HG03521 (cell line): ENCODE measurements at regions not wholly inside any gene's neighbourhood (a gene's known extent, or its start where the extent isn't known, plus 50 kb on each side); places are given as distances from the start of the nearest gene placed in this dataset.

Experiments used
- ATAC-seq: cut with Tn5 transposase; IDR thresholded peaks from one replicate; pipeline ENCODE4 v1.9.1; 2021; ENCODE audit warnings: mild to moderate bottlenecking, moderate library complexity; ENCODE audit not compliant: unreplicated experiment

DNA sequence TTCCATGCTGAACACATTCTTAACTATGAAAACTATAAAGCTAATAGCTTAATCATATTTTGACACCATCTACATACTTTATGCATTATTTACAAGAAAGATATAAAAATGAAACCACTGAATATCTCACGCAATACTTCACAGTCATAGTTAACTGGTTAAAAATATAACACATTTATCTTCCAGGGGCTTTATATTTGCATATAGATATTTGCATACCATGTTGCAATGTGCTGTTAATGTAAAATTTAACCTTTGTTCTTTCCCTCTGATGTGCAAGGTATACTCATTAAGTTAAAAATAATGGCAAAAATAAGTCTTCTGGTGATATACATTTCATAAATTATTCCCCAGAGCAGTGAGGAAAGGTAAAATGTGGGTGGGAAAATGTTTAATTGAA, 76.9 kb upstream of the MGMT start:
- no peak for ATAC-seq

DNA sequence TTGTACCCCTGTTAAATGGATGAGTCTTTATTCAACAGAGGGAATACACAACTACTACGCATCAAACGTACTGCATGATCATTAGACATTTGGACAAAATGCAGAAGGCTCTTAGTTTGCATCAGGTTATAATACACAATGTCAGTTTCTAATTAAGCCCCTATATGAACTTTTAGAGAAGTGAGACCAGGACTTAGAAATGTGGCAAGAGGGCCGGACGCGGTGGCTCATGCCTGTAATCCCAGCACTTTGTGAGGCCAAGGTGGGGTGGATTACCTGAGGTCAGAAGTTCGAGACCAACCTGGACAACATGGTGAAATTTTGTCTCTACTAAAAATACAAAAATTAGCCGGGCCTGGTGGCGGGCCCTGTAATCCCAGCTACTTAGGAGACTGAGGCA, 76.3 kb upstream of the MGMT start:
- no peak for ATAC-seq

DNA sequence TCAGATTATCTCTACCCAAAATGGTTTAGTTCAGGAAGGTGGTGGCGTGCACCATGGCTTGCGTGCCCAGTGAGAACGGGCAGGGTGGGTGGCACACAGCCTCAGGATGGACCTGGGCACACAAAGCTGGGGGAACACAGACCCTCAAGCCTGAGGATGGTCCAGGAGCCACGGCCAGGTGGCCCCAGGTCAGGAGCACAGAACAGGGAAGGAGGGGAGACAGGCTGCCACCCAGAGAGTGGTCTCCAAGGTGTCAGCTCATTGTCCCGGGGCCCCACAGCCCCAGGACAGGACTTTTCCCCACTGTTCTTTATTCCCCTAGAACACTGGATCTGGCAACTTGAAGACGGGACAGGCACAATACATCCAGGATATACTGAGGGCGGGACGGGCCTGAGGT, 75.6 kb upstream of the MGMT start:
- ATAC-seq: no peak

DNA sequence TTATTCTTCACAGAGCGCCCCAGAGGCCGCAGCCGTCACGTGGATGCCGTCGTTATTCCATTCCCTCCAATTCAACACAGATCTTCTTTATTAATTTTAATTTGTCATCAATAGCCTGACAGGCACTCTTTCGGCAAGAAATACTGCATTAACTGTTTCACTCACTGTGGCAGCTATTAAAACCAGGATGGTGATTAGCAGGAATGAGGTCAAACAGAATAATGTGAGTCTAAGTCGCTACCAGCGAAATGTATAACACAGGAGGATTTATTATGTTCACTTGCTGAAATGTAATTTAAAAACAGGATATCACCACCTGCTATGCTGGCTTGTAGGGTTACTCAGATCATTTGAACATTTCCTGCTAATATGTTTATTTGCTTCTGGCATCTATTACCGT, 74.2 kb upstream of the MGMT start:
- ATAC-seq: no peak

DNA sequence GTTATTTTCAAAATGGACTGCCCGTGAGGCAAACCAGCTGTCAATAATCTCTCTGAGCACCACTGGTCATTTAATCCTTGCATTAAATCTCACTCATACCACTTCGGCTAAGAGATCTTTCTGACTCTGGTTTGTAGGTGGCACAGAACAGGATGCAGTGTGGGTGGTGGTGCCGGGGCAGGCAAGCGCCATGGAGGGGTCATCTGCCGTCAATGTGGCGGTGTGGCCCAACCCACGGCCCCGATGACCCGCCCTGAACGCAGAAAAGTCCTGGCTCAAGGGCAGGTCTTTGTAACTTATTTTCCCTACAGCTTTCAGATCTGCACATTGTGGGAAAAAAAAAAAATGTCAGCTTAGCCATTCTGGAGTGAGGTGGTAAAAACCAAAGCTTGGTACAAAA, 73.2 kb upstream of the MGMT start:
- no peak for ATAC-seq

DNA sequence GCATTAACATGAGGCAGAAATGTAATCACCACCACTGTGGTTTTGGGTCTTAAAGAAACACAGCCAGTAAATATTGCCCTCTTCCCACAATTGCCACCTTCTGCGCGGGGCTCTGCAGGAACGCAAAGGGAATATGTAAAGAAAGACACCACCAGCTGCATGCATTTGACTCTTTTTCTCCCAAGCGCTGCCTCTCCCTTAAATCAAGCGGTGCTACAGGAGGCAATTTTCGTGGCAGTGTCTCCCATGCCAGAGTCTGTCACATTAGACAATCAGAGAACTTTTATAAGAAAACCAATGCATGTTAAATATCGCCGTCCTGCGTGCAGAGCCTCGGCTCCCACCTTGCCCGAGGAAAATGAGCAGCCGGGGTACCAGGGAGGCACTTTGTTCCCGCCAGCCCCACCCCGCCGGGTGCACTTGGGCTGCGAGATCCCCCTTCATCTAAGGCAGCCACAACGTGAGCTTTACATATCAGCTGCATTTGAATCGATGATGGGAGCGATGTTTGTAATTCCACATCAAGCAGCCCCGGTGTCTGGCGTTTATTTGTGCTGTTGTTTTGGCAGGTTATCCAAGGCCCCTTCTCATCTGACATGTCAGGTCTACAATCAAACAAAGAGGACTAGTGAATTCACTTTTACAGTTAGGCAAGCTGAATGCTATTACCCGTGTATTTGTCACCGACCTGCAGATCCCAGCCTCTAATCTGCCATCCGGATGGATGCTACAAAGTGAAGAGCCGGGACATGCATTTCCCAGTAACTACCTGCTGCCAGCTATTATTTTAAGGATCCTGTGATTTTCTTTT, 72.3 kb upstream of the MGMT start:
- no peak for ATAC-seq

DNA sequence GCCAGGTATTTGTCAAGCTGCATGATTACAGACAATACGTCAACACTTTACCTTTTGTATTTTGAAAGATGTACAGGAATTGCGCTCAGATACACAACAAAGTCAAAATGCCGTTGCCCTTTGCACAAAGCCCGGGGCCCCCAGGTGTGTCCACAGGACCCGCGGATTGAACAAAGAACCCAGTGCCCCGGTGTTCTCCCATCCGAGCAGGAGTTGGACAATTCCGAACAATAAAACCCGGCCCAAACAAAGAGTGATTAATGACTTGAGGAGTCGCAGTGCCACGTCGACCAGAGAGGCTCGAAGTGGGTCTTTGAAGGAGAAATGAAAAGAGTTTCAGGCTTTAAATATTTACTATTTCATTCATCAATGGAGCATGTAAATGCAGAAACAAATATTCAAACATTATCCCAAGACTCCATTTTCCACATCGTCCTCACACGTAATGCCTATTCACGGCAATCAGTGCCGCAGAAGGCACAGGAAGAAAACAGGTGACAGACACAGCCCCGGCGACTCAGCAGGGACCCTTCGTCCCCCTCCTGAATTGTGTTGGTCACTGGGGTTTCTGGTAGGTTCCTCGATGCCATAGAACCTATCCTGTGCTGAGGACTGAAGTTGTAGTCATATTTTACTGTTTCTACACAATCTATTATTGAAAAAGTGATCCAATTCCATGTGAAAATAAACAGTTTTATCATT, 70.9 kb upstream of the MGMT start:
- no peak for ATAC-seq

DNA sequence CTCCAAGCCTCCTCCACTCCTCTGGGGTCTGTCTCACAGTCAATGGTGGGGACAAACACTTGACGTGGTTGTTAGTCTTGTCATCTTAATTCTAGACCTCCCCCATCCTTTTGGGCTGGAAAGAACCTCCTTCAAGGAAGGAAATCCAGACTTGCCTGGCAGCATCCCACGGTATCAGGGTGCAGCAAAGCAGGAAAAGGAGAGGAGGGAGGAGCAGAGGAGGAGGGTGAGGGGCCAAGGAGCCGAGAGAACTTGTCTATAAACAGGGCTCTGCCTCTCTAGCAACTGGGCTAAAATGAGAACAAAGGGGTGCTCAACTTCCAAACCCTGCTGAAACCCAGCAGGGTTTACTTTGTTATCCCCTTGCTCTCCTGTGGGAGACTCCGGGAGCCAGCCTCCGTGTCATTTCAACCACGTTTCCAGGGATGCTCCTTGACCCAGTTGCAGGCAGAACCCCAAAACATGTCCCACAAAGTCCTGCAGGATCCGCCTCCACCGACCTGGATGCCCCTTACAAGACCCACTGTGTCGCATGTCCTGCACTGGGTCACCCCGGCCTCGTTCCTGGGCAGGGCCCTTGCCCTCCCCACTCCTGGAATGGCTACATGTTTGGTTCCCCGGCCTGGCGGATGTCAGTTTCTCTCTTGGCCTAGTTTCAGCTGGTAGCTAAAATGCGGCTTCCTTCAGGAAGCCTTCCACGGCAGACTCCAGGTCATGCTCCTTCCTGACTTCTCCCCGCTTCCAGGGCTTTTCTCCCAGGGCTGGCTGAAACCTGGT, 69.7 kb upstream of the MGMT start:
- ATAC-seq: no peak

DNA sequence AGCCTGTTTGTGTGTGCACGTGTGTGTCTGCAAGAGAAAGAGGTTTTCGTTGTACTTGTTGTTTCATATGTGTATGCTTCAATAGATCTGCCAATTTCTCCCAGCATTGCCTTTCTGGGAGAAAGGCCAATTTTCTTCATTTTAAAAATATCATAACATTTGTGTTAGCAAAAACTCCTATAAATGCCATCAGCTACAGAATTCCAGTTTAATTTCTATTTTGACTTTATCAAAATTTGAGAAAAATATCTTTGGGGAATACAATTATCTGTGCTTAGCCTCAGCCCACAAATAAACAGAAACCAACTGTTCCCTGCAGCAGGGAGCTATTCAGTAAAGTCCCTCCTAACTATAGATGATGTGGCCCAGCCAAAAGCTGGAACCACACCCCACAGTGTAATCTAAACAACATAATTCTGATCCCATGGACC, 68.3 kb upstream of the MGMT start:
- no peak for ATAC-seq

DNA sequence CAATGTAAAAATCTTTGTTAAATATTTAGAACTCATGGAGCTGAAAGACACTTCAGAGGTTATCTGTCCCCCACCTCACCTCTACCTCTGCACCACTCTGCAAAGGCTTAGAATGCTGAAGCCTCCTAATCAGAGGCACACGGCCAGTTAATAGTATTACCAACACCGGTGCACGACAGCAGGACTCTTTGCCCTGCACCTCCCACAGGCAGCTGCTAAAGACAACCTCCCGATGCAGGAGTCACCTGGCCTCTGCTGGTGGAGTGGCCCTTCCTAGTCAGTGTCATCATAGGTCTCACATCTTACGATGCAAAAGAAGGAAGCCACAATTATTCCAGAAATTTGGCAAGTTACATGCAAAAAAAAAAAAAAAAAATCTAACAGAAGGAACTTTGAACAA, 66.6 kb upstream of the MGMT start:
- no peak for ATAC-seq

DNA sequence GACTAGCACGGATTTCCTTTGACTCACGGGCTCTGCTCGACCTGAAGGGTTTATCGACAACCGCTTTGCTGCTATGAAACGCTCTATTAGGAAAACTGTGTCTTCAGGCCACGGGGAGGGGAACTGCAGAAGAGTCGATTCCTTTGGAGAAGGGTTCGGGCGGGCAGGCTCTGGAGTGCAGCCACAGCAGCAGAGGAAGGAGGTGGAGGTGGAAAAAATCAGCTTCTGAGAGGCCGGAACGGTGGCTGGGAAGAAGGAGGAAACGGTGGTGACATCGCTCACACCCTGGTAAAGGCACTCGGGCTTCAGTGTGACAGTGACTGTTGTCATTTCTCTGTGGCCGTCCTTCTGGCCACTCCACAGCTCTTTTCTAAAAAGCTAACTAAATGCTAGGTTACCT, 64.6 kb upstream of the MGMT start:
- ATAC-seq: no peak

DNA sequence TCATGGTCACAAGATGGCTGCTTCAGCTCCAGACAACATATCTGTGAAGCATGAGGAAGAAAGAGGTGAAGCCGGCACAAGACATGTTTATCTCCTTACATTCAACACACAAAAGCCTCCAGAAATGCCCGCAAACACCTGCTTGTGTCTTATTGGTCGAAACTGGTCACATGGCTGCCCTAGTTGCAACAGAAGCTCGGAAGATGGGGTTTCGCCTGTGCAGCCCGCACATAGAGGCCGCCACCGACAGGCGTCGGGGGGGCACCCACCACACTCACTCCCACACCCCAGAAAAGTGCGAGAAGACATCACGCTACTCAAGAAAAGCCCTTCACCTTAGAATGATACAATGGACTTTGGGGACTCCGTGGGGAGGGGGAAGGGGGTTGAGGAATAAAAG, 63.0 kb upstream of the MGMT start:
- ATAC-seq: no peak

DNA sequence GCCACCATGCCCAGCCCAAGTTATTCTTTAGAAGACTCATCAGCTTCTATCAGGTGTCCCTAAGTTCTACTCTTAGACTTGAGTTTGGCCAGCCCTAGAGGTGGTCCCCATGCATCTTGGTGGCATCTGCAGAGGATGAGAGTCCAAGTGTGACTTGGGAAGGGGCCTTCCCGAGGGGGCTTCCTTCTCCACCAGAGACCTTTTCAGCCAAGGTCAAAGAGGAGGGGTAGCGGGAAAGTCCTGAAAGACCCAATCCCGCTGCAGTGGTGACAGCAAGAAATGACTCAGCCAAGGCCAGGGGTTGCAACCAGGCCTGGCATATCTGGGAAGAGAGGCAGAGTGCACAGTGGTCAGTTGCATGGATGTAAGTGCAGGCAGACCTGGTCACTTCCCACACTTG, 61.7 kb upstream of the MGMT start:
- no peak for ATAC-seq

DNA sequence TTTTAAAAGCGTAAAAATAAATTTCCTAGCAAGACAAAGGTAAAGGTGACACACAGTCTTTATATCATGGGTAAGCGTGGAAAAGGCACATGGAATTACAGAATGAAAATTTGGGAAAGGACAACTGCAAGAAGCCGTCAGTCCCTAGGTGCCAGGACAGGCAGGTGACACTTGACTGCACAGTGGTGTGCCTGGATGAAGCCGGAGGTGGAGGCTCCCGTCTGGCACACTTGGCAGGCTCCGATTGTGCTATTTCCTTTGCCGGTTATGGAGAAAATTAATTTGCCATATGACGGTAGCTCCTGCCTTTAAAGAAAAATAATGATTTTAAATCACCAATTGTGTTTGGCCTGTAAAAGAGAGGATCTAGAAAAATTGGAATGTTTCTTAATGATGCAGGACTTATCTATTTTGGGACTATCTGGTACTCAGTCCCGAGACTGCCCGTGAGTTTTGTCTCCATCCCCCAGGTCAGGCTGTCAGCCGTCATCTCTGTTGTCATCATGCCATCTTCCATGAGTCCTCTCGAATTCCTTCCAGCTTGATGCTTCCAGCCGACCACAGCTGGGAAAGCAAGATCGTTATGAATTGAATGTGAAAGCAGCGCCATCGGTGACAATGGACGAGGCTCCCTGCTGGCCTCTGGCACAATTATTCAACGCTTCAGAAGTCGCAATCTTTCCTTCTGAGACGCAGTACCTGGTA, 56.2 kb upstream of the MGMT start:
- no peak for ATAC-seq

DNA sequence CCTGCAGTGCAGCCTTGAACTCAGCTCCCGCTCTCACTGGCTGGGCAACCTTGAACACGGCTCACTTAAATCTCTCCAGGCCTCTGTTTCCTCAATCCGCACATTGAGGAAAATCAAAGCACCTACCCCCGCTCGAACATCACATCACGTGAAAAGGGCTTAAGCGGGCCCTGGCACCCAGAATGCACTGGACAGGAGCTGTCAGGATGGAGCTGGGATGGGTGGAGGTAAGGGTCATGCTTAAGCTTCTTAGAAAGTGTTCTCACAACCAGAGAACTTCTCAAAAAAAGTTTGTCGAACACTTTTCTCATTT, 55.7 kb upstream of the MGMT start:
- ATAC-seq: no peak

DNA sequence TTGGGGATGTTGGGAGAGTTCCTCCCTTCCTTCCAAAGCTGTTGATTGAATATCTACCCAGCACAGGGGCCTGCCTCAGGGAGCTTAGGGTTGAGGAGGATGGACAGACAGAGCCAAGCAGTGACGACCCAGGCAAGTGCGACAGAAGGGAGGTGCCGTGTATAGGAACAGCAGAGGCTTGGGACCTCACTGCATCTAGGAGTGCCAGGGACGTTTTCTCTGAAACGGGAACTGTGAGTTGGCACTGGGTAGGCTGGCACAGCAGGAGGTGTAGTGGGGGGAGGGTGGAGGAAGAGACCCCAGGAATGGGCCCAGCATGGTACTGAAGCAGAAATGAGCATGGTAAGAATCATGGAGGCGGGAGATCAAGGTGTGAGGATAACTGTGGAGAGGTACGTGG, 55.3 kb upstream of the MGMT start:
- ATAC-seq: no peak

DNA sequence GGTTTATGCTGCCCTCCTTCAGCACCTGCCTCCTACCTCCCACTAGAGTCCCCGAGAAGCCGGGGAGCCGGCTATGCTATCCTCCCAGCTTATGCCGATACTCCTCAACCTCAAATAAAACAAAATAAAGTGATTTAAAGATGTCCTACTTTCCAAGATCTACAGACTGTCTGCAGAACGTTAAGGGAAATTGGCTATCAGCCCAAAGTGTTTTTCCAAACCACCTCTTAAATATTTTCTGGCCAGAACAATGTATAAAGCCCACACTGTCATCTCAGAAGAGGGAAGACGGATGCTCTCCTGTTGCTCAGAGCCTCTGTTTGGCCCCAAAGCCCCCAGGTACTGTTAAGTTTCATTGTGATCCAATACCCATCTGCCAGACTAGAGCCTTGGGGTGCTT, 54.0 kb upstream of the MGMT start:
- no peak for ATAC-seq

DNA sequence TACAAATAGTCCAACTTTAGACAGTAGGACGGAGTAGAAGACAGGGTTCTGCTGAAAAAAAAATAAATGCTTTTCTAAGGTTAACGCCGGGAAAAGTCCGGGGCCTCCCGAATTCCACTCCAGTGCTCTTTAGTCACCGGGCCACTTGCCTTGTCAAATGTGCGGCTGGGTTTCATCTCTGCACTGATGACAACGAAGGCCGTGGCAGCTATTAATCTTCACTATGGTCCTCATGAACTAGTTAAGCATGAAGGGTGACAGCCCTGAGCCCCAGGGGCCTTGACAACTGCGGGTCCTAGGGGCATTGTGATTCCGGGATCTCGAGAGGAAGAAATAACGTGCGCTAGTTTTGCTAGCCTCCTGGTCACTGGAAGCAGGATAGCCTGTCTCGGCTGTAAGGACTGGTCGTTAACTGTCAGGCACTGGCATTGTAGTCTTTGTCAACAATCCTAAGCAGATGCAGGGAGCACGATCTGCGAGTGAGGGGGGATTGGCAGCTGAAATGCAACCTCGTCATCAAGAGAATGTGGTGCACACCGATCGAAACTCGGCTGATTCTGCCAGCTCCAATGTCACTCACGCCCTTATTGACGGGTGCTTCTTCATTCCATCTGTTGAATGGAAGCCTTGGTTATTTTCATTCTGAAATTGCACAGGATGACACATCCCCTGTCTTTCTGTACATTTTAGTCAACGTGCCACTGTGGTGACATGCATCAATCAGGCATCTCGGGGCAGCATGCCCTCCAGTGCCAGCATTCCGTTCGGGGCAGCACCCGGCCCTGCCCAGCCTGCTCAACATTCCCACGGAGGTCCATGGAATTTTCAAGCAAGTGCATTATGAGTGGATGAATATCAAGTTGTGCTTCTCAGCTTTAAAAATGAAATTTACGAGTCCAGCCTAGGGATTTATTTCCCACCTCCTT, 51.6 kb upstream of the MGMT start:
- no peak for ATAC-seq

DNA sequence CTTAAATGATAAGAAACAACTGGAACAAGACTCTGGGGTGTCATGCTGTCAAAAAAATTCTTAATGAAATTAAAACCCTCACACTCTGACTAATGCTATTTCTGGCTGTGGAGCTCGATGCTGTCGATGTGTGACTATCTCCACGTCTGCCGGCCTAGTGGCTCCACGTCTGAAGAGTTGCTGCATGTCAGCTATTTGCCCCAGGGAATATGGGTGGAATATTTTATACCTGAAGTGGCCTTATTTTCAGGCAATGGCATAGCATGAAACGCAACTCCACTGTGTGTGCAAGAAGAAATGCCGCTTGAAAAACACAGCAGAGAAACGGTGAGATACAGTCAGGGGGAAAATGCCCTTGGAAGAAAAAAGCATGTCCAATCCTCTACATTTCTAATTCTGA, 50.9 kb upstream of the MGMT start:
- ATAC-seq: no peak

DNA sequence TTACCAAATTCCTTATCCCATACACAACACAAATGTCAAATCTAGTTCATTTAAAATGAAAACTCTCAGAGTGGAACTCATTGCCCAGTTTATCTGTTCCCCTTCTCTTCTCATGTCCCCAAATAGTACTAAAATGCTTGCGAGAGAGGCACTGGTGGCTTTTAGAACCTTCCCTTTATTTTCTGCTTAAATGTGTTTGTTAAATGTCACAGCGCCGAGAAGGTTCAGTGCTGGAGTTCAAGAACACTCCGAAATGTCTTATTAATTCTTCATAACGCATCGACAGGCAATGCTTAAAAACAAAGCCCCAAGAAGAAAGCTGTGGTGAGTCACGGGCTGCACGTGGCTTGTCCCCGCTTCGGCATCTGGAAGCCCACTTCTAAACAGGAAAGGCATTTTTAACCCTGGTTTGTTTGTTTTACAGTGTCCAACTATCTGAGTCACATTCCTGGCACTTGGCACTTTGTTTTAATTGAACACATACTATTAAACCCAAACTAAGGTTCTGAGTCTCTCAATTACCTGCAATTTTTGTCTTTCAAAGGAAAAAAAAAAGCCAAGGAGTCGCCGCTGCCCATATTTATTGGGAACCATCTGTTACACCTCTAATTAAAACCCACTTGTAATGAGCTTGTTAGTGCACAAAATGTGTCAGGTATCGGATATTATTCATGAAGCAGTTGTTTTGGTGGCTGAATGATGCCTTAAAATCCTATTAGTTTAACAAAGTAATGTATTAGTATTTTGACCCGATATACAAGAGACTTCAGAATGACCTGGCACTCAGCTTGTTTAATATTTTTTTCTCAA, 49.9 kb upstream of the MGMT start:
- no peak for ATAC-seq
